Retinal pigment epithelial cell (primary cell): ENCODE measurements at regions not wholly inside any gene's neighbourhood (a gene's known extent, or its start where the extent isn't known, plus 50 kb on each side); places are given as distances from the start of the nearest gene placed in this dataset.

Experiments used
- DNase-seq: peaks from one replicate; pipeline ENCODE4 v3.0.0-alpha.2; 2010; ENCODE audit warnings: low read depth
- H3K4me3 ChIP-seq: 2 replicates; pipeline ENCODE4 v1.5.1; 2011; ENCODE audit warnings: mild to moderate bottlenecking, low read length, control low read depth, moderate library complexity
- CTCF ChIP-seq: conservative IDR thresholded peaks from 2 replicates; pipeline ENCODE4 v1.5.1; 2011; ENCODE audit warnings: low read depth, low read length, control low read depth, inconsistent platforms

- no peak overlapping the region for H3K4me3 ChIP-seq
- DNase-seq: no peak
- no peak for TF ChIP-seq CTCF
Observed at GRCh38 chr3:182244222-182244971, 532.7 kb downstream of the SOX2 start.

GRCh38 chr3:182245059-182245458 lies 533.3 kb downstream of the SOX2 start:
- no peak for DNase-seq
- no peak overlapping the region for H3K4me3 ChIP-seq
- TF ChIP-seq CTCF: no peak

- no peak overlapping the region for H3K4me3 ChIP-seq
- TF ChIP-seq CTCF: no peak
- DNase-seq: no peak
Observed at GRCh38 chr3:182246870-182247269, 535.1 kb downstream of the SOX2 start.

- no peak for TF ChIP-seq CTCF
- DNase-seq: no peak
- no peak overlapping the region for H3K4me3 ChIP-seq
Observed at GRCh38 chr3:182248349-182248880, 536.7 kb downstream of the SOX2 start.

GRCh38 chr3:182252802-182253201 lies 540.5 kb upstream of the ATP11B start:
- no peak overlapping the region for H3K4me3 ChIP-seq
- DNase-seq: no peak

GRCh38 chr3:182255158-182255557 lies 538.1 kb upstream of the ATP11B start:
- DNase-seq: no peak
- TF ChIP-seq CTCF: no peak
- no peak overlapping the region for H3K4me3 ChIP-seq

More at GRCh38 chr3:182252802-182253201, 540.5 kb upstream of the ATP11B start:
- TF ChIP-seq CTCF: no peak

GRCh38 chr3:182257361-182257760 lies 535.9 kb upstream of the ATP11B start:
- H3K4me3 ChIP-seq: no peak overlapping the region
- TF ChIP-seq CTCF: no peak
- DNase-seq: no peak
